MCF 10A (cell line): ENCODE measurements at regions not wholly inside any gene's neighbourhood (a gene's known extent, or its start where the extent isn't known, plus 50 kb on each side); places are given as distances from the start of the nearest gene placed in this dataset.

Source experiments
- BruUV-seq: library from RNA; stranded (reverse); fragments of 400-500 nt; replicated peaks from 2 replicates; lab custom pipeline; 2021; lab: Mats Ljungman, UMichigan
- CTCF ChIA-PET: fragments of 300-600 bp; sonication (Branson Sonifier 250); formaldehyde crosslinking; extraction: SDS; loops from one replicate; lab custom pipeline; 2021; ENCODE audit warnings: antibody characterized with exemption, inconsistent platforms; lab: Yijun Ruan, JAX
- POLR2A ChIA-PET: fragments of 300-600, 350-650 bp; sonication (Branson Sonifier 250); formaldehyde crosslinking; extraction: SDS; loops from one replicate; lab custom pipeline; 2020; ENCODE audit warnings: antibody characterized with exemption, inconsistent platforms; lab: Yijun Ruan, JAX
- DNase-seq: peaks from one replicate; pipeline ENCODE4 v3.0.0-alpha.2; 2018; ENCODE audit not compliant: unreplicated experiment
- H3K27ac Mint-ChIP-seq: one replicate; pipeline ENCODE4 v1.8.0; 2022; ENCODE audit warnings: mild to moderate bottlenecking, low read depth, mixed read lengths; ENCODE audit not compliant: unreplicated experiment
- H3K27me3 Mint-ChIP-seq: one replicate; pipeline ENCODE4 v1.8.0; 2022; ENCODE audit warnings: mixed read lengths; ENCODE audit not compliant: insufficient read depth, unreplicated experiment
- H3K36me3 Mint-ChIP-seq: one replicate; pipeline ENCODE4 v1.8.0; 2022; ENCODE audit warnings: mild to moderate bottlenecking, moderate library complexity, mixed read lengths; ENCODE audit not compliant: insufficient read depth, unreplicated experiment
- H3K4me1 Mint-ChIP-seq: one replicate; pipeline ENCODE4 v1.8.0; 2022; ENCODE audit warnings: mixed read lengths; ENCODE audit not compliant: insufficient read depth, unreplicated experiment
- H3K4me3 Mint-ChIP-seq: one replicate; pipeline ENCODE4 v1.8.0; 2022; ENCODE audit warnings: mild to moderate bottlenecking, moderate library complexity, mixed read lengths; ENCODE audit not compliant: unreplicated experiment
- H3K9me3 Mint-ChIP-seq: one replicate; pipeline ENCODE4 v1.8.0; 2022; ENCODE audit warnings: mixed read lengths; ENCODE audit not compliant: unreplicated experiment
- CTCF ChIP-seq: fragments of 200-600 bp; IDR thresholded peaks from one replicate; pipeline ENCODE4 v1.8.0; 2022; ENCODE audit warnings: antibody characterized with exemption, mild to moderate bottlenecking; ENCODE audit not compliant: unreplicated experiment
- intact Hi-C: fragments of 100-400 bp; cut with micrococcal nuclease; formaldehyde crosslinking; loops from 2 replicates; pipeline ENCODE4 v1.14.1; 2022

DNA sequence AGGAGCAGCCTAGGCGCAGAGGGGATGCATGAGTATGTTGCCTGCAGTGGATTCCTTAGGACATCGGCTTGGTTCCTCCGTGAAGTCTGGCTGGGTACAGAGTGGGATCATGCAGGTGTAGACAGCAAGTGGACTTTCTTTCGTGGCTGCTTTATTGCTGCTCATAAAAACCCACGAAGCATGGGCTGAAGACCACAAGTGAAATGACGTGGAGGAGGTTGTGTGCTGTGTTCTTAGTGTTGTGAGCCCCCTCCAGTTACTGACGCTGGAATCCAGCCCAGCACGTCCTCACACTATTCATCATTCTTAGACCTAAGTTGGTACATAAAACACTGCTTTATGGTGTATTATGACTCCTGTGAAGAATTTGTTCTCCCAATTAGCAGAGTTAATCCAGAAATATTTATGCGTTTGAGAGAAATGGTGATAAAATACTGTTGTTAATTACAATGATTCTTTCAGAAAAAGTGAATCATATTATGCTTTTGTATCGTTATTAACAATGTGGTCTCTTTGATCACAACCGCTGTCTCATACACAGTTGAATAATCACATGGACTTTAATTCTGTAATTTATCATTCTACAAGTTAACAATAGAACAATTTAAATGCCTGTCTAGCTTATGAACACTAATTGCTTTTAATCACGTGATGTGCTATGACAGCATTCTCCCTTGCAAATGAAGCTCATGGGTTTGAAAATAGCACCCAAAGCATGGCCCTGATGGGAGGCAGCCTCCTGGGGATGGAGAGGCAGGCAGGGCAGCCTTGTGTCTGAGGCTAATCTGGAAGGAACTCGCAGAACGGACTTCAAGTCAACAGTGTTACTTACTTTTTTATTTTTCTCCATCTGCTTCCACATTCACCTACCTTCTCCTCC, 233.9 kb upstream of the SYNDIG1 start:
- BruUV-seq = no TSS peak
- Mint-ChIP-seq H3K9me3 (peaks cover 49% of the 10 kb centered on the region), H3K27me3 (no peaks in the 10 kb centered on the region), H3K4me3 (no peak overlapping the region), H3K4me1 (no peaks in the 10 kb centered on the region), H3K36me3 (no peaks in the 10 kb centered on the region), H3K27ac (no peak overlapping the region)
- POLR2A ChIA-PET = interaction anchor here (0.6 kb wide), 1 partner anchor 1400 kb away, joined by 3 read pairs; no protein-coding TSS in a partner anchor
- TF ChIP-seq CTCF = no peak
- CTCF ChIA-PET = no interaction called here
- intact Hi-C loops = no loop called here
- DNase-seq = no peak

DNA sequence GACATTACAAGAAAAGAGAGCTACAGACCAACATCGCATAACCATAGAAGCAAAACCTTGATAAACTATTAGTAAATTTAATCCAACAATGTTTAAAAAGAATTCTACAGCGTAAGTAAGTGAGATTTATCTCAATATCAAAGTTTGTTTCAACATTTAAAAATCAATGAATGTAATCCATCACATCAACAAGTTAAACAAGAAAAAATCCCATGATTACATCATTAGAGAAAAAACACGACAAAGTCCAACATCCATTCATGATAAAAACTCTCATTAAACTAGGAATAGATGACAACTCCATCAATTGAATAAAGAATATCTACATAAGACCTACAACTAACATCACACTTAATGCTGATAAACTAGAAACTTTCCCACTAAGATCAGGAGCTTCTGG, 239.0 kb upstream of the GGTLC1 start:
- H3K9me3 Mint-ChIP-seq = peaks cover 46% of the 10 kb centered on the region
- BruUV-seq = no TSS peak
- H3K27me3 Mint-ChIP-seq = no peaks in the 10 kb centered on the region
- no peak overlapping the region for H3K27ac Mint-ChIP-seq
- intact Hi-C loops = no loop called here
- no peaks in the 10 kb centered on the region for H3K4me1 Mint-ChIP-seq
- POLR2A ChIA-PET = no interaction called here
- TF ChIP-seq CTCF = no peak
- CTCF ChIA-PET = no interaction called here
- no peak overlapping the region for H3K4me3 Mint-ChIP-seq
- DNase-seq = no peak
- H3K36me3 Mint-ChIP-seq = no peaks in the 10 kb centered on the region

DNA sequence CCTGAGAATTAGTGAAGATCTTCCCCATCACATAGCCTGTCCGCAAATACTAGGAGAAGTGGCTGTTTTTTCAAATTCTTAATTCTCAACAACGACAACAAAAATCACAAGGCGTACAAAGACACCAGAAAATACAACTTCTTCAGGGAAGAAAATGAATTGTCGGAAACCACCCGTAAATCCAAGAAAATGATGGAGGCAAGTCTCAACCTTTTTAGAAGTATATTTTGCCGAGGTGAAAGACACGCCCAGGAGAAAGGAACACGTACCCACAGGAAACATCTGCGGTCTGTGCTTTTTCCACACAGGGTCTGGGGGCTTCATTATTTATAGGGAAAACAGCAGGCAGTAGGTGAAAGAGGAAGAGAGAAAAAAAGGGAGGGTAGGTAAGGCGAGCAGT, 223.9 kb upstream of the GGTLC1 start:
- no TSS peak for BruUV-seq
- Mint-ChIP-seq H3K27me3 (no peaks in the 10 kb centered on the region), H3K4me1 (no peaks in the 10 kb centered on the region), H3K27ac (no peak overlapping the region), H3K4me3 (no peak overlapping the region), H3K36me3 (peaks cover 6% of the 10 kb centered on the region), H3K9me3 (peaks cover 46% of the 10 kb centered on the region)
- POLR2A ChIA-PET = no interaction called here
- CTCF ChIA-PET = no interaction called here
- intact Hi-C loops = no loop called here
- no peak for TF ChIP-seq CTCF
- DNase-seq = no peak

DNA sequence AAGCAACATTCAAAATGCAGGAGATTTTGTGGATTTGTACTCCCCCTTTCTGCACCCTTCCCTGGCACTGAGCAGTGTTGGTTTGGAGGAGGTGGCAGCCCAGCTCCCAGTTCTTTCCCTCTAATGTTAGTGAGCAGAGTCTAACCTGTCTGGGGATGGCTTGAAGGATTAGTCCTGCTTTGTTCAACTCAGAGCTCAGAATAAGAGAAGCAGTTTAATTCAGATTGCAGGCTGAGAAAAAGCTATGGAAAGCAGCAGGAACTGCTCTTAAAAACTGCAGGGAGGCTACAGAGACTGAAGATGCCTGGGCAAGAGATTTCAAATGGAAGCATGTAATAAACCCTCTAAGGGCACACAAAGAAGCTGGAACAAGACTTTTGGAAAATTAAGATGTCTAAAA, 223.4 kb upstream of the GGTLC1 start:
- Mint-ChIP-seq H3K36me3 (peaks cover 6% of the 10 kb centered on the region), H3K27me3 (no peaks in the 10 kb centered on the region), H3K27ac (no peak overlapping the region), H3K4me1 (no peaks in the 10 kb centered on the region), H3K4me3 (no peak overlapping the region), H3K9me3 (peaks cover 43% of the 10 kb centered on the region)
- intact Hi-C loops = no loop called here
- no TSS peak for BruUV-seq
- ChIA-PET POLR2A (no interaction called here), CTCF (no interaction called here)
- no peak for DNase-seq
- no peak for TF ChIP-seq CTCF
